ENCODE measurements at regions not wholly inside any gene's neighbourhood (a gene's known extent, or its start where the extent isn't known, plus 50 kb on each side); places are given as distances from the start of the nearest gene placed in this dataset.

- peak in 2 of 3 donors; percentile 27 to 45 for TF ChIP-seq CTCF (IDR thresholded peaks at IDR 0.05)
- TF ChIP-seq POLR2A (IDR thresholded peaks at IDR 0.05) = no peak
These were observed 100.2 kb upstream of the PRSS58 start for GRCh38 chr7:142357953-142358520.

Measured in breast epithelium (tissue), 3 donors.